Esophagus muscularis mucosa (tissue), 4 donors: ENCODE measurements at regions not wholly inside any gene's neighbourhood (a gene's known extent, or its start where the extent isn't known, plus 50 kb on each side); places are given as distances from the start of the nearest gene placed in this dataset.

Experiments
- DNase-seq: peaks from one replicate; pipeline ENCODE4 v3.0.0-alpha.2; 2017; ENCODE audit errors: extremely low spot score
- H3K27ac ChIP-seq, 4 donors: fragments of 200-600 bp; sonication (generic); replicated peaks in 1 of 4; 1 replicate in 3 of 4; 2 replicates in 1 of 4; pipeline ENCODE4 v1.5.1; 2016 to 2019; ENCODE audit warnings: mild to moderate bottlenecking in 1 of 4
- H3K27me3 ChIP-seq, 4 donors: fragments of 200-600 bp; sonication (generic); one replicate each; pipeline versions ENCODE4 v1.5.1 to v1.6.0; 2016 to 2019
- H3K36me3 ChIP-seq, 4 donors: fragments of 200-600 bp; sonication (generic); one replicate each; pipeline ENCODE4 v1.5.1; 2016 to 2019
- H3K4me1 ChIP-seq, 4 donors: fragments of 200-600 bp; sonication (generic); one replicate each; pipeline ENCODE4 v1.5.1; 2016 to 2019
- H3K4me3 ChIP-seq, 4 donors: fragments of 200-600 bp; sonication (generic); 1 replicate in 2 of 4; 2 replicates in 2 of 4; pipeline ENCODE4 v1.5.1; 2016 to 2019; ENCODE audit warnings: mild to moderate bottlenecking in 4 of 4, moderate library complexity in 1 of 4
- H3K9me3 ChIP-seq, 4 donors: fragments of 200-600 bp; sonication (generic); 1 replicate in 3 of 4; 2 replicates in 1 of 4; pipeline ENCODE4 v1.5.1; 2016 to 2019
- CTCF ChIP-seq, 3 experiments: fragments of 200-600 bp in 2 of 3; fragments of 450-650 bp in 1 of 3; sonication (generic) in 2 of 3; IDR thresholded peaks; one replicate each; pipeline ENCODE4 v1.5.1; 2017 to 2019; ENCODE audit warnings: antibody characterized with exemption in 3 of 3, mild to moderate bottlenecking in 2 of 3, moderate library complexity in 1 of 3
- EP300 ChIP-seq: sonication (generic); formaldehyde crosslinking; IDR thresholded peaks from one replicate; pipeline ENCODE4 v1.6.1; 2017; ENCODE audit warnings: antibody characterized with exemption
- POLR2A ChIP-seq: fragments of 450-650 bp; IDR thresholded peaks from one replicate; pipeline ENCODE4 v1.6.1; 2017; ENCODE audit warnings: antibody characterized with exemption, moderate library complexity, mild to moderate bottlenecking, low read depth
- POLR2AphosphoS5 ChIP-seq, 2 donors: sonication (generic); formaldehyde crosslinking; IDR thresholded peaks; one replicate each; pipeline ENCODE4 v1.6.1; 2017; ENCODE audit warnings: antibody characterized with exemption in 2 of 2
- WGBS: methylation state at CpG from one replicate; pipeline ENCODE4 v1.1.5; 2018; 5-methylcytosine and 5-hydroxymethylcytosine counted together
- intact Hi-C: fragments of 100-400 bp; cut with DNase I; formaldehyde crosslinking; loops from one replicate; pipeline ENCODE4 v1.15.1; 2023

- WGBS, result 66% methylated on average over 8 of the region's 8 CpGs
- Histone ChIP-seq H3K27me3 (peaks cover 0 to 29% (median 0%) of the 10 kb centered on the region in 4 donors), H3K9me3 (no peaks in the 10 kb centered on the region), H3K4me3 (no peak overlapping the region), H3K27ac (no peak overlapping the region), H3K36me3 (no peaks in the 10 kb centered on the region), H3K4me1 (no peaks in the 10 kb centered on the region)
- DNase-seq, result no peak
- intact Hi-C loops, result no loop called here
- no peak for TF ChIP-seq EP300
- no peak for TF ChIP-seq POLR2AphosphoS5 (IDR thresholded peaks at IDR 0.05)
- no peak for TF ChIP-seq POLR2A
- TF ChIP-seq CTCF (IDR thresholded peaks at IDR 0.05), result no peak
Observed at GRCh38 chr10:6648894-6649720, 69.0 kb upstream of the PRKCQ start.

DNA sequence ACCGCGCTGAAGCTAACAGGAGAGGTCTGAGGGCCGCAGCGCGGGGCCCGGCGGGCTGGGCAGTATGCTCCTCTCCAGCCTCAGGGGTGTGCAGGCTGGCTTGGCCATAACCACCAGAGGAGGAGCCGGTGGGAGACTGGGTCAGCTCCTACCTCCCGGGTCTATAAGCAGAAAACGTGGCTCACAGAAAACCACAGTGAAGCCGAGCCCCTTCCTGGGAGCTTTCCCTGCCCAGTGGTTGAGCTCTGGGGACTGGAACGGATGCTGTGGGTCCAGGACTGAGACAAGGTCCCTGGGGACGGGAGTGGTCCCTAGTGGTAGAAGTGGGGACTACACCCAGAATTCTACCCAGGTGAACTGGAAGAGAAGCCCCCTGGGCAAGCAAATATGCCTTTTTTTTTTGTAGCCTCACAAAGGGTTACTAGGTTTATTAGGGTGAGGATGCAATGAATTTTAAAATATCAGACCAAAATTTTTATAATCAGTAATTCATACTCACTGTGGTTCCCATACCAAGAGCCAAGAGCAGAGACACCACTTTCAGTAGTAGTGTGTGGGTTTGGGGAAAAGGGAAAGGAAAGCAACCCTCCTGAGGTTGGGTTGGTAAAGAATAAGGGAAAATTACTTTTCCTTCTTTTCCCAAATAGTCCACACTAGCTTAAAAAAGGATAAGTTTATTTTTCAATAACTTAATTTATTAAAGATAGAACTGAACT lies 67.9 kb upstream of the PRKCQ start:
- no peak overlapping the region for H3K27ac ChIP-seq
- no peak overlapping the region for H3K4me3 ChIP-seq
- TF ChIP-seq POLR2AphosphoS5 (IDR thresholded peaks at IDR 0.05) (no peak), CTCF (IDR thresholded peaks at IDR 0.05) (peak in 2 of 3 experiments; percentile 34 to 52)
- 51% methylated on average over 13 of the region's 13 CpGs for WGBS
- no peaks in the 10 kb centered on the region for H3K36me3 ChIP-seq
- peaks cover 0 to 37% (median 0%) of the 10 kb centered on the region in 4 donors for H3K27me3 ChIP-seq
- H3K9me3 ChIP-seq, result no peaks in the 10 kb centered on the region
- H3K4me1 ChIP-seq, result no peaks in the 10 kb centered on the region
- no peak for DNase-seq
- intact Hi-C loops, result no loop called here

DNA sequence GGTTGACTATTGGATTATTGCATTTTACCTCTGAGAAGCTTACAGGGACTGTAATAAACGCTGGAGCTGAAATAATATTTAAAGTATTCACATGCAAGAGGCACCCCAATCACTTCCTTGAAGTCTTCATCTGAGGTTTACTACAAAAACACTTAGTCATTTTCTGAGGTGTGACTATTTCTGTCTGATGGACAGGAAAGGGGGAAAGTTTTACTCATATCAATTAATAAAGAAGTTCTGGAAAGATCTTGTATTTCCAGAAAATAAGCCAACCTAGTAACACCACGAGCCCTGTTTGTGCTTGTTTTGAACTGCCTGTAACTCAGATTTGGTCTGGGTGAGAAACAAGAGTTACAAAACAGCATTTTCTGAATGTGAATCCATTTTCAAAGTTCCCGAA lies 63.9 kb upstream of the PRKCQ start:
- no peak for TF ChIP-seq POLR2A
- no peak for TF ChIP-seq EP300
- Histone ChIP-seq H3K4me1 (no peaks in the 10 kb centered on the region), H3K27ac (no peak overlapping the region), H3K9me3 (no peaks in the 10 kb centered on the region), H3K36me3 (no peaks in the 10 kb centered on the region), H3K4me3 (no peak overlapping the region), H3K27me3 (peaks cover 0 to 26% (median 0%) of the 10 kb centered on the region in 4 donors)
- intact Hi-C loops, result no loop called here
- DNase-seq, result no peak
- 56% methylated on average over 3 of the region's 3 CpGs for WGBS

GRCh38 chr10:6642876-6643275 lies 62.8 kb upstream of the PRKCQ start:
- Histone ChIP-seq H3K9me3 (no peaks in the 10 kb centered on the region), H3K36me3 (no peaks in the 10 kb centered on the region), H3K27ac (no peak overlapping the region), H3K27me3 (peaks cover 0 to 22% (median 0%) of the 10 kb centered on the region in 4 donors), H3K4me1 (no peaks in the 10 kb centered on the region), H3K4me3 (no peak overlapping the region)
- TF ChIP-seq CTCF (IDR thresholded peaks at IDR 0.05) (no peak), POLR2A (no peak), POLR2AphosphoS5 (IDR thresholded peaks at IDR 0.05) (no peak), EP300 (no peak)
- WGBS, result 47% methylated on average over 5 of the region's 5 CpGs
- intact Hi-C loops, result no loop called here
- DNase-seq, result no peak

- no peak overlapping the region for H3K27ac ChIP-seq
- TF ChIP-seq POLR2AphosphoS5 (IDR thresholded peaks at IDR 0.05) (no peak), CTCF (IDR thresholded peaks at IDR 0.05) (no peak), EP300 (no peak), POLR2A (no peak)
- H3K4me3 ChIP-seq, result no peak overlapping the region
- intact Hi-C loops, result no loop called here
- H3K36me3 ChIP-seq, result no peaks in the 10 kb centered on the region
- H3K9me3 ChIP-seq, result no peaks in the 10 kb centered on the region
- H3K4me1 ChIP-seq, result no peaks in the 10 kb centered on the region
- no peak for DNase-seq
- H3K27me3 ChIP-seq, result peaks cover 0 to 15% (median 0%) of the 10 kb centered on the region in 4 donors
Observed at GRCh38 chr10:6640433-6641040, 60.5 kb upstream of the PRKCQ start.
